Cardiac muscle cell (in vitro differentiated cells and primary cell): ENCODE measurements at regions not wholly inside any gene's neighbourhood (a gene's known extent, or its start where the extent isn't known, plus 50 kb on each side); places are given as distances from the start of the nearest gene placed in this dataset.

ENCODE experiments used
- DNase-seq, 2 donors: peaks; one replicate each; pipeline versions ENCODE4 v3.0.0 to v3.0.0-alpha.2; 2010 to 2017; ENCODE audit warnings: low read depth in 1 of 2, low spot score in 1 of 2
- H3K27ac ChIP-seq: fragments of 200-600 bp; sonication (generic); 2 replicates; pipeline ENCODE4 v1.5.1; 2016
- H3K27me3 ChIP-seq: fragments of 200-600 bp; sonication (generic); 2 replicates; pipeline ENCODE4 v1.6.0; 2016; ENCODE audit warnings: control low read depth
- H3K36me3 ChIP-seq: fragments of 200-600 bp; sonication (generic); 2 replicates; pipeline ENCODE4 v1.5.1; 2016; ENCODE audit warnings: control low read depth
- H3K4me1 ChIP-seq: fragments of 200-600 bp; sonication (generic); 2 replicates; pipeline ENCODE4 v1.8.1; 2017; ENCODE audit warnings: low read depth, mild to moderate bottlenecking, mixed run types
- H3K4me3 ChIP-seq: fragments of 200-600 bp; sonication (generic); 2 replicates; pipeline ENCODE4 v1.5.1; 2016; ENCODE audit warnings: mild to moderate bottlenecking
- H3K9me3 ChIP-seq: fragments of 200-600 bp; sonication (generic); 2 replicates; pipeline ENCODE4 v1.5.1; 2017; ENCODE audit warnings: low read depth, mild to moderate bottlenecking, control low read depth
- TF ChIP-seq, protein P1 (sequence below): IDR thresholded peaks from 2 replicates; pipeline ENCODE4 v1.5.1; 2012; ENCODE audit warnings: low read depth, mild to moderate bottlenecking, low read length

DNA sequence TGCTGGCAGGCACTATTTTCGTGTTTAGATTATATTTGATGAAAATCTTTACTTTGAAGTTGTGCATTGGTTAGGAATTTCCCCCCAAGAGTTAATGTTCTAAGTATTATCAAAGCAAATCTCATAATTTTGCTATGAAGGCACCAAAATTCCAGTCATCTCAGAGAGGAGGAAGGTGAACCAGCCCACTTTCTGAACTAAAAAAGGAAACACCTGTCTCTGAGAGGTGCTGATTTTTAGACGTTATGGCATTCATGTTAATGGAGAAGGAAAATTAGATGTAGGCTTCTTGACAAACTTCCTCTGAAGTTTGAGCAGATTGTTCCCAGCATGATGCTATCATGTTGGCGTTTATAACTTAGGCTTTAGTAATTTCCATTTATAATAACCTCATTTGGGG, 432.9 kb upstream of the ACTBL2 start:
- Histone ChIP-seq H3K4me1 (no peaks in the 10 kb centered on the region), H3K36me3 (no peaks in the 10 kb centered on the region), H3K9me3 (no peaks in the 10 kb centered on the region), H3K27me3 (no peaks in the 10 kb centered on the region), H3K27ac (no peak overlapping the region), H3K4me3 (no peak overlapping the region)
- no peak for DNase-seq
- TF ChIP-seq, protein P1, sequence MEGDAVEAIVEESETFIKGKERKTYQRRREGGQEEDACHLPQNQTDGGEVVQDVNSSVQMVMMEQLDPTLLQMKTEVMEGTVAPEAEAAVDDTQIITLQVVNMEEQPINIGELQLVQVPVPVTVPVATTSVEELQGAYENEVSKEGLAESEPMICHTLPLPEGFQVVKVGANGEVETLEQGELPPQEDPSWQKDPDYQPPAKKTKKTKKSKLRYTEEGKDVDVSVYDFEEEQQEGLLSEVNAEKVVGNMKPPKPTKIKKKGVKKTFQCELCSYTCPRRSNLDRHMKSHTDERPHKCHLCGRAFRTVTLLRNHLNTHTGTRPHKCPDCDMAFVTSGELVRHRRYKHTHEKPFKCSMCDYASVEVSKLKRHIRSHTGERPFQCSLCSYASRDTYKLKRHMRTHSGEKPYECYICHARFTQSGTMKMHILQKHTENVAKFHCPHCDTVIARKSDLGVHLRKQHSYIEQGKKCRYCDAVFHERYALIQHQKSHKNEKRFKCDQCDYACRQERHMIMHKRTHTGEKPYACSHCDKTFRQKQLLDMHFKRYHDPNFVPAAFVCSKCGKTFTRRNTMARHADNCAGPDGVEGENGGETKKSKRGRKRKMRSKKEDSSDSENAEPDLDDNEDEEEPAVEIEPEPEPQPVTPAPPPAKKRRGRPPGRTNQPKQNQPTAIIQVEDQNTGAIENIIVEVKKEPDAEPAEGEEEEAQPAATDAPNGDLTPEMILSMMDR = no peak

DNA sequence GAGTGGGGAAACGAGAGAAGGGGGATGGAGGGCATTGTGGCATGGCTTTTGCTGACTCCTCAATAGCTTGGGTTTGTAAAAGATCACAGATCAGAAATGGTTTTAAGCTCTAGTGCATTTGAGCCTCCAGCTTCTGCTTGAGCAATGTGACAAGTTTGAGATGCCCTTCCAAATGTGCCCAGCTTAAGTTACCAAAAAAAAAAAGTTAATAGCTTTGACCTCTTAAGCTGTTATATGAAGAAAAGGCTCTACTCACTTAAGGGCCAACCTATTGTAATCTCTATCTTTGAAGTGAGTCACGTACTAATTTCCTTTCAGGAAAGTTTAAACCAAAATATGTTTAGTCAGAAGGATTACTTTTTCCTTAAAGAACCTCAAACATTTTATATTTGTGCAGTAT, 428.8 kb upstream of the ACTBL2 start:
- Histone ChIP-seq H3K4me3 (no peak overlapping the region), H3K4me1 (no peaks in the 10 kb centered on the region), H3K27ac (no peak overlapping the region), H3K36me3 (no peaks in the 10 kb centered on the region), H3K9me3 (no peaks in the 10 kb centered on the region), H3K27me3 (no peaks in the 10 kb centered on the region)
- TF ChIP-seq, protein P1 = no peak
- no peak for DNase-seq

DNA sequence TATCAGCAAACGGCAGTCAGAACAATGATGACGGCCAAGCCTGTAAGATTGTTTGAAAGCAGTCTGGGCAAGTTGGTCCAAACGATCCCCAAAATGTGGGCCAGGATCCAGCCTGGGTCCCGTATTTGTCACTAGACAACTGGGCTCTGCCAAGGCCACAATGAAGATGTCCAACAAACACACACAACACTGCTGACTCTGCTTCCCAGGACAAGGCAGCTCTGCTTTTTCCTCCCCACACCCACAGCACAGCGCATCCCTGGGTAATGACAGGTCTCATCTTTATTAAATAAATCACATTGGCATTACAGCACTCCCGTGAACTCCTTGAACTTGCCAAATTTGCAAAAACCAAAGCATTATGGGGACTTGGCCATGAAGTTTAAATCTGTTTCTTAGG, 424.1 kb upstream of the ACTBL2 start:
- Histone ChIP-seq H3K9me3 (no peaks in the 10 kb centered on the region), H3K4me1 (no peaks in the 10 kb centered on the region), H3K27me3 (no peaks in the 10 kb centered on the region), H3K27ac (no peak overlapping the region), H3K36me3 (no peaks in the 10 kb centered on the region), H3K4me3 (no peak overlapping the region)
- DNase-seq = no peak
- TF ChIP-seq, protein P1 = no peak

DNA sequence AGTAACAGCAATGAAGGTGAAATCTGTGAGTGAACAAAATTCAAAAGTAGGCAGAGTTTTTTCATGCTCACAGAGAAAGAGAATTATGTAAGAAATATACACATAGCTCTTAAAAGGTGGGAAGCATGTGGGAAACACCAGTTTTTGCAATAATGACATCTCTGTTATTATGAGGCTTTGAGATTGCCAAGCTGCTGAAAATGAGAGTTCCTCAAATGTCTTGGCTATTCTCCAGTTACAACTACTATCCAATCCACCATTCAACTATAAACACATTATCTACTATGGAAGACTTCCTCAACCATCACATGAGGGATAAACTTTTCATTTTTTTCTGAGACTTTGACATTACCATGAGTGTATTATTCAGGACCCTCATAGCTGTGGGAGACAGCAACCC, 420.8 kb upstream of the ACTBL2 start:
- no peaks in the 10 kb centered on the region for H3K27me3 ChIP-seq
- no peak overlapping the region for H3K27ac ChIP-seq
- DNase-seq = no peak
- H3K9me3 ChIP-seq = no peaks in the 10 kb centered on the region
- H3K36me3 ChIP-seq = no peaks in the 10 kb centered on the region
- no peak overlapping the region for H3K4me3 ChIP-seq
- H3K4me1 ChIP-seq = no peaks in the 10 kb centered on the region
- TF ChIP-seq, protein P1 = no peak

DNA sequence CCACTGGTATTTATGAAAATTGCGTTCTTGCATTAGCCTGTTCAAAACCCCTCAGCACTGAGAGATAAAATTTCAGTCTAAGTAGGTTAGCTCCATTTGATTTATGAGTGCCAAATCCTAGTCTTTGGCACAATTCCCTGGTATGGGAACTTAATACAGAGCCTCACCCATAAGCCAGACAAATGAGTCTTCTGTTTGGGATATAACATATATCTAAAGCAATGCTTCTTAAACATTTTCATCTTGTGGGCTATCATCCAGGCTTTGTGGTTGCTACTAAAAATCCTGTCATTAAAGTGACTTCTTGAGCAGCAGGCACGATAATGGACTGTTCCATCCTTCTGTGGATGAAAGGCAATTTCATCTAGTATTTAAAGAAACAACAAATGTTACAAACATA, 419.5 kb upstream of the ACTBL2 start:
- H3K36me3 ChIP-seq = no peaks in the 10 kb centered on the region
- no peak for DNase-seq
- no peaks in the 10 kb centered on the region for H3K9me3 ChIP-seq
- no peak overlapping the region for H3K27ac ChIP-seq
- H3K27me3 ChIP-seq = no peaks in the 10 kb centered on the region
- no peak overlapping the region for H3K4me3 ChIP-seq
- TF ChIP-seq, protein P1 = no peak
- H3K4me1 ChIP-seq = no peaks in the 10 kb centered on the region

DNA sequence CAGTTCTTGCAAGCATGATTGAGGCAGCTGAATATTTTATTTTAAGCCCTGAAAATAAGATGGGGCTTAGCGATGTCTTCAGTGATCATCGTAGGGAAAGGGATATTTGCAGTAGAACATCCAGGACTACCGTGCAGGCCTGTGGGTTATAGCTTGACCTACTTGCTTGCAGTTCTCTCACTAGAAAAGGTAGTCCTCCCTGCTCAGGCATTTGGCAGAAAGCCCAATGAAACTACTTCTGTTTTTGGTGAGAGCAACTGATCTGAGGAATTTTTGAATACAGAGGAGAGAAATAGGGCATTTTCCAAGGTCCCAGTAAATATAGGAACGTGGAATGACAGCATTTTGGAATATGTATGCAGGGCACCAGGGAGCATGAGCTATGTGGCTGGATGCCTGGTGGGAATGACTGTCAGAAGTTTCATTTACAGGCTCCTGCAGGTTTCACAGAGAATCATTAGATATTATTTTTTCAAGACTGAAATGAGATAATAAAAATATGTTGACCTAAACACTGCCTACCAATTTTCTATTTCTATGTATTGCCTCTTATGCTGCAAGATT, 417.9 kb upstream of the ACTBL2 start:
- no peak overlapping the region for H3K4me3 ChIP-seq
- no peak for DNase-seq
- TF ChIP-seq, protein P1 = no peak

More for the DNA sequence above, 417.9 kb upstream of the ACTBL2 start:
- Histone ChIP-seq H3K4me1 (no peaks in the 10 kb centered on the region), H3K9me3 (no peaks in the 10 kb centered on the region), H3K27ac (no peak overlapping the region), H3K27me3 (no peaks in the 10 kb centered on the region), H3K36me3 (no peaks in the 10 kb centered on the region)
